ENCODE measurements at regions not wholly inside any gene's neighbourhood (a gene's known extent, or its start where the extent isn't known, plus 50 kb on each side); places are given as distances from the start of the nearest gene placed in this dataset.
"Not testable (repeated sequence)": the region's sequence is repeated elsewhere in the genome, so short reads cannot be mapped to it uniquely, and the experiment has no call there.

DNA sequence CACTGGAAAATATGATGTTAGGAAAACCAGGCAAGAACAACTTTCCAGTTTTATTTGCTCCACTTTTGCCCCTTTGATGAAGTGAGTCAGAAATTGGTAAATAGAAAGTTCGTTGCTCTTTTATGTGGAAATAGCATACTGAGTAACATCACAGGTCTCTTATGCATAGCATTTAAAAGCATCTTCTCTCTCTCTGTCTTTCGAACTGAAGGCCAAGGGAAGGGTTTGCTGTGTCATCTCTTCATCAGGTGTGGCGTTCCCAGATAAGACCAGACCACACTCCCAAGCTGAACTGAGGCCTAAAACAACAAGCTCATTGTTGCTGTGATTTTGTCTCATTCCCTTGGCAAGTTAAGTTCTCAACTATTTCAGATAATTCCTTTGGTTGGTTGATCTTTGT is 131.8 kb upstream of the GRB10 start:
- H3K27me3 ChIP-seq (ENCODE audit: control insufficient read depth, insufficient read depth, low read length) = no peaks in the 10 kb centered on the region
- H3K79me2 ChIP-seq (ENCODE audit: control insufficient read depth, insufficient read depth, low read length) = no peaks in the 10 kb centered on the region
- no peak for TF ChIP-seq CTCF (conservative IDR thresholded peaks at IDR 0.05 in 1 of 2, IDR thresholded peaks at IDR 0.05 in 1 of 2; ENCODE audit: low read depth in 1 of 2, low read length in 2 of 2)
- no peak for TF ChIP-seq EZH2 (IDR thresholded peaks at IDR 0.05; ENCODE audit: low read length, missing control alignments)
- no peaks in the 10 kb centered on the region for H3K4me1 ChIP-seq (ENCODE audit: control insufficient read depth, extremely low read depth, insufficient read depth, low read length)
- no peaks in the 10 kb centered on the region for H3K36me3 ChIP-seq (ENCODE audit: control insufficient read depth, insufficient read depth, low read length)
- H4K20me1 ChIP-seq (ENCODE audit: control insufficient read depth, extremely low read depth, insufficient read depth, low read length) = no peaks in the 10 kb centered on the region
- no peak overlapping the region for H2AFZ ChIP-seq (ENCODE audit: low read length)
- H3K9ac ChIP-seq (ENCODE audit: insufficient read depth, low read length) = no peak overlapping the region
- no peak for DNase-seq (ENCODE audit: low read depth in 2 of 2)
- no peak overlapping the region for H3K4me2 ChIP-seq (ENCODE audit: extremely low read depth, insufficient read depth, low read length)
- no peaks in the 10 kb centered on the region for H3K9me3 ChIP-seq (ENCODE audit: control insufficient read depth, insufficient read depth, low read depth, low read length)
- no peak overlapping the region for H3K27ac ChIP-seq (ENCODE audit: insufficient read depth, low read length)
- no peak overlapping the region for H3K4me3 ChIP-seq (replicated peaks in 1 of 4; ENCODE audit: control extremely low read depth in 1 of 4, insufficient read depth in 1 of 4, low read depth in 3 of 4, low read length in 4 of 4)

- no peak for DNase-seq (ENCODE audit: low read depth in 2 of 2)
- no peaks in the 10 kb centered on the region for H4K20me1 ChIP-seq (ENCODE audit: control insufficient read depth, extremely low read depth, insufficient read depth, low read length)
- no peaks in the 10 kb centered on the region for H3K27me3 ChIP-seq (ENCODE audit: control insufficient read depth, insufficient read depth, low read length)
- H3K9ac ChIP-seq (ENCODE audit: insufficient read depth, low read length) = no peak overlapping the region
- H3K4me3 ChIP-seq (replicated peaks in 1 of 4; ENCODE audit: control extremely low read depth in 1 of 4, insufficient read depth in 1 of 4, low read depth in 3 of 4, low read length in 4 of 4) = no peak overlapping the region
- no peaks in the 10 kb centered on the region for H3K9me3 ChIP-seq (ENCODE audit: control insufficient read depth, insufficient read depth, low read depth, low read length)
- H3K36me3 ChIP-seq (ENCODE audit: control insufficient read depth, insufficient read depth, low read length) = no peaks in the 10 kb centered on the region
- TF ChIP-seq EZH2 (IDR thresholded peaks at IDR 0.05; ENCODE audit: low read length, missing control alignments) = no peak
- no peak for TF ChIP-seq CTCF (conservative IDR thresholded peaks at IDR 0.05 in 1 of 2, IDR thresholded peaks at IDR 0.05 in 1 of 2; ENCODE audit: low read depth in 1 of 2, low read length in 2 of 2)
- no peak overlapping the region for H3K27ac ChIP-seq (ENCODE audit: insufficient read depth, low read length)
- no peaks in the 10 kb centered on the region for H3K79me2 ChIP-seq (ENCODE audit: control insufficient read depth, insufficient read depth, low read length)
- H3K4me2 ChIP-seq (ENCODE audit: extremely low read depth, insufficient read depth, low read length) = no peak overlapping the region
- H3K4me1 ChIP-seq (ENCODE audit: control insufficient read depth, extremely low read depth, insufficient read depth, low read length) = no peaks in the 10 kb centered on the region
- no peak overlapping the region for H2AFZ ChIP-seq (ENCODE audit: low read length)
These were observed 126.1 kb upstream of the GRB10 start for GRCh38 chr7:50908628-50909290.

- H2AFZ ChIP-seq (ENCODE audit: low read length); H3K9ac ChIP-seq (ENCODE audit: insufficient read depth, low read length); H3K9me3 ChIP-seq (ENCODE audit: control insufficient read depth, insufficient read depth, low read depth, low read length); H3K4me3 ChIP-seq (replicated peaks in 1 of 4; ENCODE audit: control extremely low read depth in 1 of 4, insufficient read depth in 1 of 4, low read depth in 3 of 4, low read length in 4 of 4); H4K20me1 ChIP-seq (ENCODE audit: control insufficient read depth, extremely low read depth, insufficient read depth, low read length); H3K36me3 ChIP-seq (ENCODE audit: control insufficient read depth, insufficient read depth, low read length); H3K4me2 ChIP-seq (ENCODE audit: extremely low read depth, insufficient read depth, low read length); H3K79me2 ChIP-seq (ENCODE audit: control insufficient read depth, insufficient read depth, low read length); H3K4me1 ChIP-seq (ENCODE audit: control insufficient read depth, extremely low read depth, insufficient read depth, low read length); H3K27me3 ChIP-seq (ENCODE audit: control insufficient read depth, insufficient read depth, low read length); H3K27ac ChIP-seq (ENCODE audit: insufficient read depth, low read length): not testable (repeated sequence)
- DNase-seq (ENCODE audit: low read depth in 2 of 2) = peak in 1 of 2 donors; percentile 8
These were observed 116.1 kb upstream of the GRB10 start for GRCh38 chr7:50898604-50899477.

DNA sequence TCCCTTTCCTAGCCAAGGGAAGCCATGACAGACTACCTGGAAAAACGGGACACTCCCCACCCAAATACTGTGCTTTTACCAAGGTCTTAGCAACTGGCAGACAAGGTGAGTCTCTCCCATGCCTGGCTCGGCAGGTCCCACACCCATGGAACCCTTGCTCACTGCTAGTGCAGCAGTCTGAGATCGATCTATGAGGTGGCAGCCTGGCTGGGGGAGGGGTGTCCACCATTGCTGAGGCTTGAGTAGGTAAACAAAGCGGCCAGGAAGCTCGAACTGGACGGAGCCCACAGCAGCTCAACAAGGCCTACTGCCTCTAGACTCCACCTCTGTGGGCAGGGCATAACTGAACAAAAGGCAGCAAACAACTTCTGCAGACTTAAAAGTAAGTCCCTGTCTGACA is 104.4 kb upstream of the GRB10 start:
- H2AFZ ChIP-seq (ENCODE audit: low read length); H3K4me2 ChIP-seq (ENCODE audit: extremely low read depth, insufficient read depth, low read length); H4K20me1 ChIP-seq (ENCODE audit: control insufficient read depth, extremely low read depth, insufficient read depth, low read length); H3K27ac ChIP-seq (ENCODE audit: insufficient read depth, low read length); H3K36me3 ChIP-seq (ENCODE audit: control insufficient read depth, insufficient read depth, low read length); H3K4me3 ChIP-seq (replicated peaks in 1 of 4; ENCODE audit: control extremely low read depth in 1 of 4, insufficient read depth in 1 of 4, low read depth in 3 of 4, low read length in 4 of 4); H3K9ac ChIP-seq (ENCODE audit: insufficient read depth, low read length); DNase-seq (ENCODE audit: low read depth in 2 of 2); H3K4me1 ChIP-seq (ENCODE audit: control insufficient read depth, extremely low read depth, insufficient read depth, low read length); H3K27me3 ChIP-seq (ENCODE audit: control insufficient read depth, insufficient read depth, low read length); H3K79me2 ChIP-seq (ENCODE audit: control insufficient read depth, insufficient read depth, low read length); H3K9me3 ChIP-seq (ENCODE audit: control insufficient read depth, insufficient read depth, low read depth, low read length): not testable (repeated sequence)

Measured in fibroblast of lung (primary cell).